ENCODE measurements at regions not wholly inside any gene's neighbourhood (a gene's known extent, or its start where the extent isn't known, plus 50 kb on each side); places are given as distances from the start of the nearest gene placed in this dataset.

- no peak for TF ChIP-seq CTCF (IDR thresholded peaks at IDR 0.05; ENCODE audit: low read depth, low read length, poor library complexity, severe bottlenecking)
- no peak for TF ChIP-seq EZH2phosphoT487 (IDR thresholded peaks at IDR 0.05; ENCODE audit: borderline replicate concordance, low read length)
Observed at GRCh38 chr14:49506650-49507049, 79.5 kb downstream of the RPS29 start.
